GM12892 (cell line): ENCODE measurements at regions not wholly inside any gene's neighbourhood (a gene's known extent, or its start where the extent isn't known, plus 50 kb on each side); places are given as distances from the start of the nearest gene placed in this dataset.

Source experiments
- POLR2A ChIP-seq: IDR thresholded peaks from 2 replicates; pipeline ENCODE4 v1.6.1; 2011; ENCODE audit warnings: low read depth, low read length, control low read depth
- POLR2AphosphoS5 ChIP-seq: IDR thresholded peaks from 2 replicates; pipeline ENCODE4 v1.6.1; 2011; ENCODE audit warnings: low read depth, low read length, control low read depth

- no peak for TF ChIP-seq POLR2A
- no peak for TF ChIP-seq POLR2AphosphoS5
Measured at GRCh38 chr2:153307223-153307622, 171.3 kb downstream of the RPRM start.
